ENCODE measurements at regions not wholly inside any gene's neighbourhood (a gene's known extent, or its start where the extent isn't known, plus 50 kb on each side); places are given as distances from the start of the nearest gene placed in this dataset.

- Histone ChIP-seq H3K4me1 (ENCODE audit: insufficient read depth, poor library complexity, severe bottlenecking) (no peaks in the 10 kb centered on the region), H3K27ac (ENCODE audit: poor library complexity, severe bottlenecking) (no peak overlapping the region), H3K9me3 (ENCODE audit: severe bottlenecking) (no peaks in the 10 kb centered on the region), H3K4me3 (ENCODE audit: severe bottlenecking) (no peak overlapping the region), H3K36me3 (ENCODE audit: low read depth) (no peaks in the 10 kb centered on the region), H3K27me3 (ENCODE audit: insufficient read depth, poor library complexity, severe bottlenecking) (no peaks in the 10 kb centered on the region)
- DNase-seq (ENCODE audit: low spot score) (no peak), ATAC-seq (ENCODE audit: low read depth) (no peak)
- TF ChIP-seq CTCF (IDR thresholded peaks at IDR 0.05; ENCODE audit: poor library complexity, severe bottlenecking): no peak
These were observed 400.4 kb upstream of the DIPK2B start for GRCh38 chrX:45601052-45601451.

DNA sequence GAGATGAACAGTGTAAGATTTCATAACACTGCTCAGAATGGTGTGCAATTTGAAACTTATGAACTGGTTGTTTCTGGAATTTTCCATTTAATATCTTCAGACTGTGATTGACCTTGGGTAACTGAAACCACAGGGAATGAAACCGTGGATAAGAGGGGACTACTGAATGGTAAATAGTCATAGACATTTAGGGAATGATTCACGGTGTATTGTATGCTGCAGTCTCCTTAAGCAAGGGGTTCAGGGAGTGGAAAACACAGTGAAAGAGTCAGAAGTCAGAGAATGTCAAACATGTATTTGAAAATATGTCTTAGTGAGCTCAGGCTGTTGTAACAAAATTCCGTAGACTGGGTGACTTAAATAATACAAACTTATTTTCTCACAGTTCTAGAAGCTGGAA, 398.2 kb upstream of the DIPK2B start:
- H3K27me3 ChIP-seq (ENCODE audit: insufficient read depth, poor library complexity, severe bottlenecking): no peaks in the 10 kb centered on the region
- DNase-seq (ENCODE audit: low spot score) (no peak), ATAC-seq (ENCODE audit: low read depth) (no peak)
- H3K4me3 ChIP-seq (ENCODE audit: severe bottlenecking): no peak overlapping the region
- no peaks in the 10 kb centered on the region for H3K36me3 ChIP-seq (ENCODE audit: low read depth)
- H3K27ac ChIP-seq (ENCODE audit: poor library complexity, severe bottlenecking): no peak overlapping the region
- TF ChIP-seq CTCF (IDR thresholded peaks at IDR 0.05; ENCODE audit: poor library complexity, severe bottlenecking): no peak
- H3K4me1 ChIP-seq (ENCODE audit: insufficient read depth, poor library complexity, severe bottlenecking): no peaks in the 10 kb centered on the region
- no peaks in the 10 kb centered on the region for H3K9me3 ChIP-seq (ENCODE audit: severe bottlenecking)

GRCh38 chrX:45596188-45596808, 395.6 kb upstream of the DIPK2B start:
- Histone ChIP-seq H3K4me3 (ENCODE audit: severe bottlenecking) (no peak overlapping the region), H3K9me3 (ENCODE audit: severe bottlenecking) (no peaks in the 10 kb centered on the region), H3K27ac (ENCODE audit: poor library complexity, severe bottlenecking) (no peak overlapping the region), H3K4me1 (ENCODE audit: insufficient read depth, poor library complexity, severe bottlenecking) (no peaks in the 10 kb centered on the region), H3K27me3 (ENCODE audit: insufficient read depth, poor library complexity, severe bottlenecking) (no peaks in the 10 kb centered on the region), H3K36me3 (ENCODE audit: low read depth) (no peaks in the 10 kb centered on the region)
- ATAC-seq (ENCODE audit: low read depth) (no peak), DNase-seq (ENCODE audit: low spot score) (no peak)
- peak; percentile 15 for TF ChIP-seq CTCF (IDR thresholded peaks at IDR 0.05; ENCODE audit: poor library complexity, severe bottlenecking)

GRCh38 chrX:45592101-45592500, 391.4 kb upstream of the DIPK2B start:
- Histone ChIP-seq H3K36me3 (ENCODE audit: low read depth) (no peaks in the 10 kb centered on the region), H3K27me3 (ENCODE audit: insufficient read depth, poor library complexity, severe bottlenecking) (no peaks in the 10 kb centered on the region), H3K4me1 (ENCODE audit: insufficient read depth, poor library complexity, severe bottlenecking) (no peaks in the 10 kb centered on the region), H3K4me3 (ENCODE audit: severe bottlenecking) (no peak overlapping the region), H3K9me3 (ENCODE audit: severe bottlenecking) (no peaks in the 10 kb centered on the region), H3K27ac (ENCODE audit: poor library complexity, severe bottlenecking) (no peak overlapping the region)
- no peak for DNase-seq (ENCODE audit: low spot score)
- no peak for TF ChIP-seq CTCF (IDR thresholded peaks at IDR 0.05; ENCODE audit: poor library complexity, severe bottlenecking)
- no peak for ATAC-seq (ENCODE audit: low read depth)

- Histone ChIP-seq H3K4me3 (ENCODE audit: severe bottlenecking) (no peak overlapping the region), H3K27me3 (ENCODE audit: insufficient read depth, poor library complexity, severe bottlenecking) (no peaks in the 10 kb centered on the region), H3K9me3 (ENCODE audit: severe bottlenecking) (no peaks in the 10 kb centered on the region), H3K4me1 (ENCODE audit: insufficient read depth, poor library complexity, severe bottlenecking) (no peaks in the 10 kb centered on the region), H3K27ac (ENCODE audit: poor library complexity, severe bottlenecking) (no peak overlapping the region), H3K36me3 (ENCODE audit: low read depth) (no peaks in the 10 kb centered on the region)
- TF ChIP-seq CTCF (IDR thresholded peaks at IDR 0.05; ENCODE audit: poor library complexity, severe bottlenecking): no peak
- DNase-seq (ENCODE audit: low spot score) (no peak), ATAC-seq (ENCODE audit: low read depth) (no peak)
These were observed 391.0 kb upstream of the DIPK2B start for GRCh38 chrX:45591650-45592049.

Measured in RWPE2 (cell line).